Heart left ventricle (tissue), 16 donors: ENCODE measurements at regions not wholly inside any gene's neighbourhood (a gene's known extent, or its start where the extent isn't known, plus 50 kb on each side); places are given as distances from the start of the nearest gene placed in this dataset.
A peak's percentile ranks its signal among the peaks of the same experiment; 100 is the strongest.

ENCODE experiments used
- ATAC-seq, 4 donors: fragments of 200-7000 bp; cut with Tn5 transposase; one replicate each; pipeline ENCODE4 v1.9.1; 2020 to 2022; ENCODE audit warnings: moderate library complexity in 4 of 4, mild to moderate bottlenecking in 3 of 4, moderate number of reproducible peaks in 1 of 4
- DNase-seq, 5 donors: peaks; one replicate each; pipeline ENCODE4 v3.0.0-alpha.2; 2020
- H3K27ac ChIP-seq, 12 donors: fragments of 200-600 bp; sonication (generic) in 4 of 12; one replicate each; pipeline versions ENCODE4 v1.5.0 to v1.8.0; 2016 to 2022; ENCODE audit warnings: mild to moderate bottlenecking in 2 of 12
- H3K27me3 ChIP-seq, 9 donors: fragments of 200-600 bp; sonication (generic) in 2 of 9; one replicate each; pipeline versions ENCODE4 v1.5.1 to v1.8.0; 2016 to 2022; ENCODE audit warnings: mild to moderate bottlenecking in 3 of 9
- H3K36me3 ChIP-seq, 9 donors: fragments of 200-600 bp; sonication (generic) in 2 of 9; one replicate each; pipeline versions ENCODE4 v1.5.0 to v1.8.0; 2018 to 2022; ENCODE audit warnings: mild to moderate bottlenecking in 2 of 9
- H3K4me1 ChIP-seq, 12 donors: fragments of 200-600 bp; sonication (generic) in 4 of 12; one replicate each; pipeline versions ENCODE4 v1.5.0 to v1.8.0; 2016 to 2022; ENCODE audit warnings: mild to moderate bottlenecking in 3 of 12
- H3K4me3 ChIP-seq, 12 donors: fragments of 200-600 bp; sonication (generic) in 4 of 12; one replicate each; pipeline versions ENCODE4 v1.5.0 to v1.8.0; 2017 to 2022; ENCODE audit warnings: mild to moderate bottlenecking in 9 of 12, moderate library complexity in 4 of 12
- H3K9me3 ChIP-seq, 12 donors: fragments of 200-600 bp; sonication (generic) in 4 of 12; one replicate each; pipeline versions ENCODE4 v1.5.0 to v1.8.0; 2016 to 2022; ENCODE audit warnings: mild to moderate bottlenecking in 1 of 12
- CTCF ChIP-seq, 12 donors: fragments of 200-600 bp; sonication (generic) in 4 of 12; IDR thresholded peaks; one replicate each; pipeline versions ENCODE4 v1.5.0 to v1.8.0; 2018 to 2022; ENCODE audit warnings: antibody characterized with exemption in 12 of 12, mild to moderate bottlenecking in 5 of 12
- POLR2A ChIP-seq, 2 donors: fragments of 450-650 bp; IDR thresholded peaks; one replicate each; pipeline ENCODE4 v1.6.1; 2017; ENCODE audit warnings: antibody characterized with exemption in 2 of 2, mild to moderate bottlenecking in 2 of 2, moderate library complexity in 2 of 2
- WGBS, 4 donors: extraction: QIAGEN DNeasy Blood & Tissue Kit in 2 of 4; methylation state at CpG; one replicate each; pipeline versions ENCODE4 v1.1.5 to v1.1.7; 2013 to 2018; 5-methylcytosine and 5-hydroxymethylcytosine counted together
- intact Hi-C, 10 donors: fragments of 100-400 bp; cut with DNase I; formaldehyde crosslinking; loops; one replicate each; pipeline versions ENCODE4 v1.11.1 to v1.14.2; 2022
- donor health status: ischemic (EF 13 %, LVEDD 7.1; RV severe dilation, severe dysfunction).
- donor health status: healthy with polysubstance abuse.
- donor health status: DM: no; HTN: yes; CAD: no.
- donor health status: DM: no; HTN: no; CAD: no.
- donor health status: ischemic (EF 25% LVEDD 6.9; RV normal size, moderate dysfunction).
- donor health status: ischemic (EF 25% LVEDD 5.7; RV mildly dilated, moderate dysfunction).
- donor health status: healthy.
- donor health status: DM: yes; HTN: yes; CAD: no.
- donor health status: ischemic (EF 35%, LVEDD 5.7; RV mildly dilated, moderate dysfunction).
- donor health status: nonischemic (EF 11% LVEDD 7.7; RV severe dilation, severe dysfunction).
- donor health status: DM: yes; HTN: yes; CAD: no.
- donor health status: PGD.
- donor health status: ischemic (EF 29% LVEDD 5.4; RV normal size, mild dysfunction).
- donor health status: nonischemic (EF 23%, LVEDD 6.1; RV moderate dilation, normal function).

DNA sequence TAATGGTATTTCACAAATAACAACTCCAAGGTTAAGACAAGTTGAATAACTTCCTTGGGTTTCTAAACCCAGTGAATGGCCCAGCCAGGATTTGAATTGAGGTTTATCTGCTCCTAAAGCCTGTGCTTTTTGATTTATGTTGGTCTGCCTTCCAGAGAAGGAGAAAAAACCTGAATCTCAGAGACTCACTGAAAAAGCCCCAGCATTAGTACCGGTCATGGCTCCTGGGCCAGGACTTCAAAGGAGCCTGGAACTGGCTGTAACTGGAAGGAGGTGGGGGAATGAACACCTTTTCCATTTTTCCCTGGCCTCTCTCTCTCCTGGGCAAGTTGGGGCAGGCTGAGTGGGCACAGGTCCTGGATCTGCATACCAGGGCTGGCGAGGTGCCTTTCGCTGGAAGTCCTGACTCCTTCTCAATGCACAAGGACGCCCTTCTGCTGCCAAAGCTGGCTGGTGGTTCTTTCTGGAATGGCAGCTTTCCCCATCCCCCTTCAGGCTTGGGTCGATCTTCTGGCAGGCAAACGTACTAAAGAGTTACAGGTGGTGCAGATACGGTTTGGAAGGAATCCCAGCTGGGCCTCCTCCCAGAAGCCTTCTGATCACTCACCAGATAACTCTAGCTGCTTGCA lies 268.2 kb downstream of the PTEN start:
- no peak overlapping the region for H3K4me3 ChIP-seq
- H3K9me3 ChIP-seq, result no peaks in the 10 kb centered on the region
- H3K27ac ChIP-seq, result no peak overlapping the region
- peaks cover 0 to 10% (median 0%) of the 10 kb centered on the region in 12 donors for H3K4me1 ChIP-seq
- no peaks in the 10 kb centered on the region for H3K36me3 ChIP-seq
- ATAC-seq (peak; percentile 30 to 69 (median 50)), DNase-seq (peak in 2 of 5 donors; percentile 41 to 43)
- intact Hi-C loops, result no loop called here
- TF ChIP-seq CTCF (IDR thresholded peaks at IDR 0.05) (no peak), POLR2A (IDR thresholded peaks at IDR 0.05) (no peak)
- WGBS, 4 donors, result 36 to 72% (median 51%) methylated on average over 5 to 7 of the region's 7 CpGs
- no peaks in the 10 kb centered on the region for H3K27me3 ChIP-seq

- intact Hi-C loops, result loop anchor here in 1 of 10 donors (5.0 kb wide), 1 partner anchor 69 kb away; no protein-coding TSS in a partner anchor
- 79 to 84% (median 80%) methylated on average over 2 of the region's 2 CpGs for WGBS, 4 donors
- Histone ChIP-seq H3K27ac (no peak overlapping the region), H3K27me3 (no peaks in the 10 kb centered on the region), H3K9me3 (peaks cover 0 to 5% (median 0%) of the 10 kb centered on the region in 12 donors), H3K4me3 (no peak overlapping the region), H3K36me3 (no peaks in the 10 kb centered on the region), H3K4me1 (peaks cover 0 to 3% (median 0%) of the 10 kb centered on the region in 12 donors)
- DNase-seq, result no peak
- no peak for ATAC-seq
- TF ChIP-seq POLR2A (IDR thresholded peaks at IDR 0.05) (no peak), CTCF (IDR thresholded peaks at IDR 0.05) (no peak)
These were observed 273.3 kb downstream of the PTEN start for GRCh38 chr10:88136712-88137111.

- Histone ChIP-seq H3K27ac (no peak overlapping the region), H3K4me3 (no peak overlapping the region), H3K27me3 (no peaks in the 10 kb centered on the region), H3K36me3 (no peaks in the 10 kb centered on the region), H3K4me1 (no peaks in the 10 kb centered on the region), H3K9me3 (peaks cover 0 to 10% (median 0%) of the 10 kb centered on the region in 12 donors)
- no peak for TF ChIP-seq POLR2A (IDR thresholded peaks at IDR 0.05)
- no peak for TF ChIP-seq CTCF (IDR thresholded peaks at IDR 0.05)
- WGBS, 4 donors, result 79 to 88% (median 83%) methylated on average over 2 of the region's 2 CpGs
- intact Hi-C loops, result loop anchor here in 1 of 10 donors (5.0 kb wide), 1 partner anchor 71 kb away; no protein-coding TSS in a partner anchor
- no peak for DNase-seq
- ATAC-seq, result no peak
These were observed 275.0 kb downstream of the PTEN start for GRCh38 chr10:88138319-88138848.

GRCh38 chr10:88147000-88147798 lies 283.8 kb downstream of the PTEN start:
- Histone ChIP-seq H3K27me3 (no peaks in the 10 kb centered on the region), H3K4me1 (peaks cover 0 to 11% (median 0%) of the 10 kb centered on the region in 12 donors), H3K9me3 (peaks cover 0 to 3% (median 0%) of the 10 kb centered on the region in 12 donors), H3K36me3 (no peaks in the 10 kb centered on the region), H3K27ac (peak overlapping the region in 11 of 12 donors; percentile 33 to 69 (median 49)), H3K4me3 (no peak overlapping the region)
- ATAC-seq (peak; percentile 66 to 84 (median 78)), DNase-seq (peak in 4 of 5 donors; percentile 37 to 56 (median 48))
- TF ChIP-seq POLR2A (IDR thresholded peaks at IDR 0.05), result no peak
- TF ChIP-seq CTCF (IDR thresholded peaks at IDR 0.05), result no peak
- intact Hi-C loops, result loop anchor here in 3 of 10 donors (5.0 to 10.0 kb wide), 3 partner anchors 80 to 238 kb away; no protein-coding TSS in a partner anchor
- WGBS, 4 donors, result 75 to 78% (median 76%) methylated on average over 5 of the region's 5 CpGs
